Stimulated activated naive CD8-positive, alpha-beta T cell treated with anti-CD3 and anti-CD28 coated beads, Interleukin-15, amount 100 ng/mL, for 72 hours (primary cell): ENCODE measurements at regions not wholly inside any gene's neighbourhood (a gene's known extent, or its start where the extent isn't known, plus 50 kb on each side); places are given as distances from the start of the nearest gene placed in this dataset.

Experiments used
- ATAC-seq: fragments of 150-1000 bp; cut with Tn5 transposase; 2 replicates; pipeline ENCODE4 v1.10.0; 2021; ENCODE audit warnings: mild to moderate bottlenecking, moderate library complexity
- DNase-seq, 2 donors: peaks; one replicate each; pipeline ENCODE4 v3.0.0; 2021 to 2022
- H3K27ac Mint-ChIP-seq, 2 donors: one replicate each; pipeline ENCODE4 v1.8.0; 2022; ENCODE audit warnings: mild to moderate bottlenecking in 2 of 2, mixed read lengths in 2 of 2, moderate library complexity in 2 of 2
- H3K27me3 Mint-ChIP-seq: one replicate; pipeline ENCODE4 v1.8.0; 2022; ENCODE audit warnings: mixed read lengths
- H3K4me1 Mint-ChIP-seq: one replicate; pipeline ENCODE4 v1.8.0; 2022; ENCODE audit warnings: mild to moderate bottlenecking, mixed read lengths
- H3K4me3 Mint-ChIP-seq, 2 donors: one replicate each; pipeline ENCODE4 v1.8.0; 2022; ENCODE audit warnings: mild to moderate bottlenecking in 2 of 2, mixed read lengths in 2 of 2, moderate library complexity in 1 of 2
- H3K9me3 Mint-ChIP-seq, 2 donors: one replicate each; pipeline ENCODE4 v1.8.0; 2022; ENCODE audit warnings: mixed read lengths in 2 of 2

GRCh38 chr10:111650088-111650487 is 533.5 kb downstream of the GPAM start:
- H3K4me3 Mint-ChIP-seq, result no peak overlapping the region
- H3K4me1 Mint-ChIP-seq, result no peaks in the 10 kb centered on the region
- no peak for DNase-seq
- ATAC-seq, result no peak
- no peaks in the 10 kb centered on the region for H3K27me3 Mint-ChIP-seq
- no peak overlapping the region for H3K27ac Mint-ChIP-seq
- peaks cover 13 to 35% of the 10 kb centered on the region in 2 donors for H3K9me3 Mint-ChIP-seq

GRCh38 chr10:111656066-111656465 is 527.5 kb downstream of the GPAM start:
- peaks cover 0 to 7% of the 10 kb centered on the region in 2 donors for H3K9me3 Mint-ChIP-seq
- H3K27ac Mint-ChIP-seq, result no peak overlapping the region
- no peak overlapping the region for H3K4me3 Mint-ChIP-seq
- H3K27me3 Mint-ChIP-seq, result no peaks in the 10 kb centered on the region
- ATAC-seq (no peak), DNase-seq (no peak)
- no peaks in the 10 kb centered on the region for H3K4me1 Mint-ChIP-seq

DNA sequence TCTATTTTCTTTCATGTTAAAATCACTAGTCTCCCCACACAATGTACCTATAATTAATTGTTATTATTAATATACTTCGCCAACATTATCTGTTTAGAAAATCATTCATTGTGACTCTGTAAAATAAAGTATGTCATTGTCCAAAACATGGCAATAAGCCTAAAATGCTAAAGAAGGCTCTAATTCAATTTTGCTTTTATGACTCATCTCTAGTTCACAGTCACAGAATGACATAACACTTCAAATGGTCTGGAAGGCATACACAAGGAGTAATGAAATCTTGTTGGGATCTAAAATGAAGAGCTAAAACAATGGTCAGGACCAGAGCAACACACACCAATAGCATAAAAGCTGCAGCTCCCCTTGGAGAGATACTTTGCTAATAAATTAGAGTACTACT is 505.8 kb downstream of the GPAM start:
- DNase-seq (no peak), ATAC-seq (no peak)
- Mint-ChIP-seq H3K27me3 (no peaks in the 10 kb centered on the region), H3K9me3 (no peaks in the 10 kb centered on the region), H3K4me1 (no peaks in the 10 kb centered on the region), H3K27ac (no peak overlapping the region), H3K4me3 (no peak overlapping the region)

- DNase-seq (no peak), ATAC-seq (no peak)
- peaks cover 0 to 6% of the 10 kb centered on the region in 2 donors for H3K9me3 Mint-ChIP-seq
- no peaks in the 10 kb centered on the region for H3K4me1 Mint-ChIP-seq
- H3K27me3 Mint-ChIP-seq, result no peaks in the 10 kb centered on the region
- H3K4me3 Mint-ChIP-seq, result no peak overlapping the region
- no peak overlapping the region for H3K27ac Mint-ChIP-seq
Measured at GRCh38 chr10:111686796-111687195, 496.8 kb downstream of the GPAM start.

DNA sequence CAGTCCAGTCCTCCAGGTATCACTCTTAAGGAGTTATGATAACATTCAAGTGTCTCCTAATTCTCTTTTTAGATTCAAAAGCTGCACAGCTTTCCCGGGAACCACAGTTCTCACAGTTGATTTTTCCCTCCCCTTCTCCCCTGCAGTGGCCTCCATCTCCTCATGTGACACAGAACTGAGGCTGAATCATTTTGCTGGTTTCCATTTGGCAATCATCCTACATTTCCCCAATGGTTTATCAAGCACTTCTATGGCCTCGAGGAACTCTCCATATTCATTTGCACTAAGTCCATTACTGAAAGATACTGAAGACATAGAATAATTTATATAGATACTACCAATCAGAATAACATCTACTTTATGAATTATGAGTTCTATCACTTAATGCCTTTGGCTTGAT is 484.9 kb downstream of the GPAM start:
- H3K9me3 Mint-ChIP-seq, result peaks cover 0 to 6% of the 10 kb centered on the region in 2 donors
- no peak overlapping the region for H3K27ac Mint-ChIP-seq
- no peaks in the 10 kb centered on the region for H3K4me1 Mint-ChIP-seq
- no peak overlapping the region for H3K4me3 Mint-ChIP-seq
- no peaks in the 10 kb centered on the region for H3K27me3 Mint-ChIP-seq
- ATAC-seq (no peak), DNase-seq (no peak)

DNA sequence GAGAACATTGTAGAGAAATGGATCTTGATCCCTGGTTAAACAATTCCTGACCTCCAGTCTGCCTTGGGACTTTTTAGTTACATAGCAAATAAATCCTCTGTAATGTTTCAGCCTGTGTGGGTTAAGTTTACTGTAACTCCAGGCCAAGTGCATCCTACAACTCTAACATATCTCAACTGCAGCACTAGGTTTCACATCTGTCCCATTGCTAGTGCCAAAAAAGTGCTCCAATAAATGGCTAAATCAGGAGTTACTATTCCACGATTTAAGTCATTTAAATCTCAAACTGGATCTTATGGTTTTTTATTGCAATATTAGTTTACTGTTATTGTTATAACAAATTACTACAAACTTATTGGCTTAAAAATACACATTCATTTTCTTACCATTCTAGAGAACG is 479.6 kb downstream of the GPAM start:
- Mint-ChIP-seq H3K4me3 (no peak overlapping the region), H3K9me3 (peaks cover 0 to 6% of the 10 kb centered on the region in 2 donors), H3K27me3 (no peaks in the 10 kb centered on the region), H3K27ac (no peak overlapping the region), H3K4me1 (no peaks in the 10 kb centered on the region)
- ATAC-seq, result no peak
- DNase-seq, result no peak

DNA sequence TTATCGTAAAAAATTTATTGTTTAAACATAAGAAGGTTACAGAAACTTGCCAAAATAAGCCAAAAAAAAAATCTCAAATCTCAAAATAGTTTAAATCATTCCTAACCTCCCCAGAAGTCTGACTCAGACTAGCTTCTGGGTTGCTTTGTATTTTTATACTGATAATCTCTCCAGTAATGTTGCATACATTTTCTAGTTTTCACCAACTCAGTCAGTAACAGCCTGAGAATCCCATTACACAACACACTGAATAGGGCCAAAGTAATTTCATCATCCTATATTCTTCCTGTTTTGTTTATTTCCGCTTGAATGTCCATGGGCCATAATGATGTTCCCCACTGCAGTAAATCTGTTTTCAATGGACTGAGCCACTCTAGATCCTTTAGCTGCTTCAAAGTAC is 478.5 kb downstream of the GPAM start:
- peaks cover 0 to 6% of the 10 kb centered on the region in 2 donors for H3K9me3 Mint-ChIP-seq
- H3K27me3 Mint-ChIP-seq, result no peaks in the 10 kb centered on the region
- no peak for DNase-seq
- no peaks in the 10 kb centered on the region for H3K4me1 Mint-ChIP-seq
- H3K4me3 Mint-ChIP-seq, result no peak overlapping the region
- H3K27ac Mint-ChIP-seq, result no peak overlapping the region
- ATAC-seq, result no peak

DNA sequence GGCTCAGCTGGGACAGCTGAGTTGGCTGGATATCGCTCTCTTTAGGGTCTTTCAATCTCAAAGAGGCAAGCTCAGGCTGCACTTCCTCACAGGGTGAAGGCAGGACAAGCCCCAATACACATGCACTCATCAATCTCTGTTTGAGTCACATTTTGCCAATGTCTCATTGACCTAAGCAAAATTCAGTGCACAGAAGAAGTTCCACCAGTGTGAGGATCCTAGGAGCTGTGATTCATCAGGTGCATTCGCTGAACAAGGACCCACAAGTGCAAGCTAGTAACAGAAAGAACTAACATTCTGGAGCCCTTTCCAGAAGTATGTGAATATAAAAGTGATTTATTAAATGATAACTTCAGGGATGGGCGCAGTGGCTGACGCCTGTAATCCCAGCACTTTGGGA is 477.2 kb downstream of the GPAM start:
- Mint-ChIP-seq H3K4me1 (no peaks in the 10 kb centered on the region), H3K27me3 (no peaks in the 10 kb centered on the region), H3K4me3 (no peak overlapping the region), H3K27ac (no peak overlapping the region), H3K9me3 (peaks cover 0 to 6% of the 10 kb centered on the region in 2 donors)
- no peak for ATAC-seq
- DNase-seq, result no peak

GRCh38 chr10:111707076-111707475 is 476.5 kb downstream of the GPAM start:
- H3K27ac Mint-ChIP-seq, result no peak overlapping the region
- no peaks in the 10 kb centered on the region for H3K4me1 Mint-ChIP-seq

GRCh38 chr10:111709603-111710002 is 474.0 kb downstream of the GPAM start:
- Mint-ChIP-seq H3K27ac (no peak overlapping the region), H3K9me3 (peaks cover 5 to 10% of the 10 kb centered on the region in 2 donors), H3K4me1 (no peaks in the 10 kb centered on the region), H3K27me3 (no peaks in the 10 kb centered on the region), H3K4me3 (no peak overlapping the region)
- ATAC-seq (no peak), DNase-seq (no peak)

More at GRCh38 chr10:111707076-111707475, 476.5 kb downstream of the GPAM start:
- H3K4me3 Mint-ChIP-seq, result no peak overlapping the region
- H3K27me3 Mint-ChIP-seq, result no peaks in the 10 kb centered on the region
- peaks cover 0 to 10% of the 10 kb centered on the region in 2 donors for H3K9me3 Mint-ChIP-seq
- ATAC-seq, result no peak
- no peak for DNase-seq

GRCh38 chr10:111716032-111716431 is 467.5 kb downstream of the GPAM start:
- Mint-ChIP-seq H3K27ac (no peak overlapping the region), H3K4me1 (no peaks in the 10 kb centered on the region), H3K9me3 (peaks cover 16 to 32% of the 10 kb centered on the region in 2 donors), H3K27me3 (no peaks in the 10 kb centered on the region), H3K4me3 (no peak overlapping the region)
- DNase-seq (no peak), ATAC-seq (no peak)

DNA sequence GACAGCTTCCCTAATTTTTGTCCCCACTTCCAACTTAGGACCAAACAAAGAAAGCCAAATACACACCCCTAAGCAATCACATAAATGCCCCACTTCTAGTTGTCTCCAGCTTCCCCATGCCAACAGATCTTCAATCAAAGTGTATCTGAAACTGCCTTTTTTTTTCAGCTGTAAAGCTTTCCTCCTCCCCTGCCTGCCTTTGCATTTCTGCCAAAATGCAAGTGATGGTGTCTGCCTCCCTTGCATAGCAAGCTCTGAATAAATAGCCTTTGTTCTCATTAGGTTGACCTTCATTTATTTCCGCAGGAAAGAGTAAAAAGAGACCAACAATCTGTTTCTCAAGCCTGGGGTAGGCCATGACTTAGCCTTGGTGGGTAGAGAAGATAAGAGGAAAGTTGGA is 459.4 kb downstream of the GPAM start:
- Mint-ChIP-seq H3K9me3 (no peaks in the 10 kb centered on the region), H3K4me1 (no peaks in the 10 kb centered on the region), H3K27ac (no peak overlapping the region), H3K4me3 (no peak overlapping the region), H3K27me3 (no peaks in the 10 kb centered on the region)
- no peak for ATAC-seq
- no peak for DNase-seq

DNA sequence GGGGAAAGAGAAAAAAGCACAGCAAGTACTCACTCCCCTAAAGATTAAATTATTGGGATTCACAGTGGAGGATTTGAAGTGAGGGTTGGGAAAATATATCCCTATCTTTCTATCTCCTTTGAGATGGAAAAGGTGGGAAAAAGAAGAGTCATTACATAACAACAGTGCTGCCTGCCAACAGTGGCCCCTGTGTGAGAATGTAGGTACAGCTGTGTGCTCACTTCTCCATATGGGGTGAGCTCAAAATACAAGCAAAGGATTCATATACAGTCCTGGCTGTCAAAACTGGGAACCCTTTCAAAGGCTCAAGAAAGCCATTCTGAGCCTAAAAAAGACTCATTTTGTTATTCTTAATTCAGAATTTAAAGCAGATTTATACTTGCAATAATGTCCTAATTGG is 458.5 kb downstream of the GPAM start:
- H3K4me3 Mint-ChIP-seq, result no peak overlapping the region
- ATAC-seq (no peak), DNase-seq (no peak)
- no peaks in the 10 kb centered on the region for H3K27me3 Mint-ChIP-seq
- H3K27ac Mint-ChIP-seq, result no peak overlapping the region
- H3K9me3 Mint-ChIP-seq, result no peaks in the 10 kb centered on the region
- no peaks in the 10 kb centered on the region for H3K4me1 Mint-ChIP-seq

DNA sequence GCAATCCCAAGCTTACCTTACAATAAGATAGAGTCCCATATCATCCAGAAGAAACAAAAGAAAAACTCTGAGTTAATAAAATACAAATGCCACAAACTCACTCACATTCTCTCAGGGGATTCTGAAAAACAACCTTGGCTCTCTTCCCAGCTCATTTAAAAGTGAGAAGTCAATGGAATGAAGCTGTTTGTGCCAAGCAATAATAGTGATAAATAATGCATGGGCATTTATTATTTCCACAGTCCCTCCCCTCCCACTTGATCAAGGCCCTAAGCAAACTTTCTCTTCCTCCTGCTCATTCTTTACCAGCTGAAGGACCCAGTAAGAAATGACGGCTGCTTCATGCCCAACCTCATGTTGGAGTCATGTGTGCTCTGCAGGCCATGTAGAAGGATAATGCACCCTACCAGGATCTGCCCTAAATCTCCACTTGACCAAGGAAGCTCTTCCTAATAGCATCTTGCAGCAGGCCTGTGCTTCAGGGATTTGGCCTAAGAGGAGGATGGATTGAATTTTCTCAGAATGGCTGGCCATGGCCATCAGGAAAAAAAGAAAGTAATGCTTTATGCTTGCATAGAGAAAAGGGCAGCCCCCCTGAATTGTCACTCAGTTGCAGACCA is 451.3 kb downstream of the GPAM start:
- Mint-ChIP-seq H3K27me3 (no peaks in the 10 kb centered on the region), H3K4me3 (no peak overlapping the region), H3K27ac (no peak overlapping the region), H3K4me1 (no peaks in the 10 kb centered on the region), H3K9me3 (no peaks in the 10 kb centered on the region)
- no peak for ATAC-seq
- DNase-seq, result no peak

DNA sequence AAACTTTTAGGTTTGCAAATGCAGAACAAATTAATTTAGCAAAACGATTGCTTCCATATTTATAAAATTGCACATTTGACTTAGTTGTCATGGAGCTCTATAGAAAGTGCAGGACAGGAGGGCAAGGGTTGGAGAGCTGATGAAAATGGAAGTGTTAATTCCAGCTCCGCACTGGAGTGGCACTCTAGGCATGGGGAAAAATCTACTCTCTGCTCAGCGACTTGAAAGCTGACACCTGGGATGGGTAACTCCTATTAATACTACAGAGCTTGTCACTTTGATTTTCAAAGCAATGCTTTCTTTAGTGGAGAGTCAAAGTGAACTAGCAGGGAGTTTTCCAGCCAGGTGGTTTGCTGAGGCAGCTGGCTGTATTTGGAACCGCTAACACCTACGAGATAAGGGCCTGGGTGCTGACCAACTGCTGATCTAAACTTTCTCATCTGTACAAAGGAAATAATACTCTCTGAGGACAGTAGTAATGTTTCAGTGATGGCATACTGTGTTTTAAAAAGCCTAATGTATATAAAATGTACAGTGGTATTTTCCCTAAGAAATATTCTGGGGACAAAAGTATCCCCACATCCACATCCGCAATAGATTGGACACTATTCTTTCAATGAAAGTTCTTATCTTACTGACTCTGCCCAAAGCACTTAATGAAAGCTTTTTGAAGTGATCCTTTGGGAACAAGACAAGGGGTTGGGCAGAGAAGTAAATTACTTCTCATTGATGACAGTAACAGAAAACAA is 444.3 kb downstream of the GPAM start:
- no peaks in the 10 kb centered on the region for H3K27me3 Mint-ChIP-seq
- H3K27ac Mint-ChIP-seq, result no peak overlapping the region
- H3K4me1 Mint-ChIP-seq, result no peaks in the 10 kb centered on the region
- ATAC-seq (no peak), DNase-seq (no peak)
- no peak overlapping the region for H3K4me3 Mint-ChIP-seq
- no peaks in the 10 kb centered on the region for H3K9me3 Mint-ChIP-seq

DNA sequence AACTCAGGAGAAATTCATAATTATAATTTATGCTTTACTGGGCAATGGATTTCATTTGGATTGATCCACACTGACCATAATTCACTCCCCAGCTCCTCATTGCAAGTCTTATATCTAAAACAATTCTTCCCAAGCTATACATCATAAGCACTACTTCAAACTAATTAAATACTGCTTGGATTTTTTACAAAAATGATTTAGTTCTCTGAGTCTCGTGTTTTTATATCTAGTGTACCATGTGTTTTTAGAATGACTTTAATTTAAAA is 443.8 kb downstream of the GPAM start:
- Mint-ChIP-seq H3K4me3 (no peak overlapping the region), H3K27ac (no peak overlapping the region), H3K4me1 (no peaks in the 10 kb centered on the region), H3K9me3 (no peaks in the 10 kb centered on the region), H3K27me3 (no peaks in the 10 kb centered on the region)
- DNase-seq (no peak), ATAC-seq (no peak)

DNA sequence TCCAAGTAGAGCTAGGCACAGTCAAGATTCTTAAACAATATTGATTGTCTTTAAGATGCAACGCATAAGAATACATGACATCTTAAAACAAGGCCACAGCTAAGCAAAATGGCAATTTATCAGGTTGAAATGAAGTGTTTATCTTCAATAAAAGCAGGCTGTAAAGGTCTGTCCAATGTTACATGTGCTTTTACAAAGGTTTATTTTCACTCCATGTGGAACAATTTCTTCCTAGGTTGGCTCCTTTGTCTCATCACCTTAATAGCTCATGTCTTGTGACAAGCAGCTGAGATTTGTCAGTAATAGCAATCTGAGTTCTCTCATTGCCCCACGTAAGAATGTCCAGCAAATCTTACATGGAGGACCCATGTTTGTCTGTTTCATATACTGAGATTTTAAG is 437.6 kb downstream of the GPAM start:
- Mint-ChIP-seq H3K4me1 (no peaks in the 10 kb centered on the region), H3K9me3 (no peaks in the 10 kb centered on the region), H3K27ac (no peak overlapping the region), H3K4me3 (no peak overlapping the region), H3K27me3 (no peaks in the 10 kb centered on the region)
- no peak for DNase-seq
- ATAC-seq, result no peak
